ENCODE measurements at regions not wholly inside any gene's neighbourhood (a gene's known extent, or its start where the extent isn't known, plus 50 kb on each side); places are given as distances from the start of the nearest gene placed in this dataset.

DNA sequence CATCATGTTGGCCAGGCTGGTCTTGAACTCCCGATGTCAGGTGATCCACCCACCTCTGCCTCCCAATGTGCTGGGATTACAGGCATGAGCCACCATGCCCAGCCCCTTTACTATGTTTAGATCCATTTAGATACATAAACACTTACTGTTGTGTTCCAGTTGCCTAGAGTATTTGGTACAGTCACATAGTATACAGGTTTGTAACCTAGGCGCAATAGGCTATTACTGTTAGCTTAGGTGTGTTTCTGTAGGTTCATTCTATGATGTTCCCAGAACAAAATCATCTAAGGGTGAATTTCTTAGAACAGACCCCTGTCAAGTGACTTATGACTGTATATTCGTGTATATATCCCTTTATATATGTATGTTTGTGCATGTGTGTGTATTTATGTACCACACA is 61.8 kb downstream of the MYCN start:
- no peaks in the 10 kb centered on the region for H3K9me3 Mint-ChIP-seq
- no peaks in the 10 kb centered on the region for H3K36me3 Mint-ChIP-seq (ENCODE audit: low read depth)
- no peaks in the 10 kb centered on the region for H3K4me1 Mint-ChIP-seq
- intact Hi-C loops (cut with micrococcal nuclease): no loop called here
- H3K27me3 Mint-ChIP-seq: peaks cover 14% of the 10 kb centered on the region
- DNase-seq: no peak
- no peak for ATAC-seq (ENCODE audit: low read depth)
- ChIA-PET POLR2A (no interaction called here), CTCF (no interaction called here)
- TF ChIP-seq CTCF (IDR thresholded peaks at IDR 0.05): no peak
- H3K4me3 Mint-ChIP-seq: no peak overlapping the region
- H3K27ac Mint-ChIP-seq: no peak overlapping the region

GRCh38 chr2:16000642-16001041 is 60.3 kb downstream of the MYCN start:
- POLR2A ChIA-PET: no interaction called here
- Mint-ChIP-seq H3K27me3 (peaks cover 17% of the 10 kb centered on the region), H3K9me3 (no peaks in the 10 kb centered on the region), H3K27ac (no peak overlapping the region), H3K4me3 (no peak overlapping the region), H3K4me1 (no peaks in the 10 kb centered on the region), H3K36me3 (ENCODE audit: low read depth) (no peaks in the 10 kb centered on the region)
- CTCF ChIA-PET: no interaction called here
- intact Hi-C loops (cut with micrococcal nuclease): no loop called here
- no peak for TF ChIP-seq CTCF (IDR thresholded peaks at IDR 0.05)
- ATAC-seq (ENCODE audit: low read depth) (no peak), DNase-seq (no peak)

GRCh38 chr2:15999596-16000469 is 59.5 kb downstream of the MYCN start:
- ATAC-seq (ENCODE audit: low read depth) (no peak), DNase-seq (no peak)
- ChIA-PET POLR2A (no interaction called here), CTCF (no interaction called here)
- intact Hi-C loops (cut with micrococcal nuclease): no loop called here
- TF ChIP-seq CTCF (IDR thresholded peaks at IDR 0.05): no peak
- Mint-ChIP-seq H3K27me3 (peaks cover 12% of the 10 kb centered on the region), H3K4me1 (no peaks in the 10 kb centered on the region), H3K27ac (no peak overlapping the region), H3K4me3 (no peak overlapping the region), H3K36me3 (ENCODE audit: low read depth) (no peaks in the 10 kb centered on the region), H3K9me3 (no peaks in the 10 kb centered on the region)

DNA sequence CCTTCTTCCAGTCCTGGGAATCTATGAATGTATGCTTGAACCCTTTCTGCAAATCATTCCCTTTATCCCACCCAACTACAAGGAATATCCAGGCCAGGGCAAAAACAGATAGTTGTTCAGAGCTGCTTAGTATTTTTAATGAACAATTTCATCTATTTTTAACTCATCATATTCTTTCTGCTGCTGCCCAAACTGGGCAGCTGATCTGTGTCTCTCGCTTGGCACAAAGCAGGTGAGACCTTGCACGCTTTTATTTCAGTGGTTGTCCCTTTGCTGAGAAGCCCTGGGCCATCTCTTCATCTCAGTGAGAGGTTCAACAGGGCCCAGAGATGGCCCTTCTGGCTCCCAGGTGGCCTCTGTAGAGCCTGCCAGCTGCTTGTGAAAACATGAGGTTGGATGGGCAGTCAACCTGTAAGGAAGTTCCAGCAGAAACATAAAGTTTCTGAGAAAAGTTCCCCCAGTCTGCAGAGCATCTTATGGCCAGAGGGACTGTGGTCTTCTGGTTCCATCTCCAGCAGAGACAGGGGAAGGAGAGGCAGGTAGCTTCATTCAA is 57.5 kb downstream of the MYCN start:
- POLR2A ChIA-PET: no interaction called here
- ATAC-seq (ENCODE audit: low read depth) (no peak), DNase-seq (no peak)
- H3K27ac Mint-ChIP-seq: no peak overlapping the region
- no peaks in the 10 kb centered on the region for H3K9me3 Mint-ChIP-seq
- peaks cover 10% of the 10 kb centered on the region for H3K27me3 Mint-ChIP-seq
- H3K4me3 Mint-ChIP-seq: no peak overlapping the region
- TF ChIP-seq CTCF (IDR thresholded peaks at IDR 0.05): no peak
- intact Hi-C loops (cut with micrococcal nuclease): no loop called here
- no peaks in the 10 kb centered on the region for H3K36me3 Mint-ChIP-seq (ENCODE audit: low read depth)
- CTCF ChIA-PET: no interaction called here
- no peaks in the 10 kb centered on the region for H3K4me1 Mint-ChIP-seq

- CTCF ChIA-PET: no interaction called here
- Mint-ChIP-seq H3K27ac (no peak overlapping the region), H3K36me3 (ENCODE audit: low read depth) (no peaks in the 10 kb centered on the region), H3K9me3 (no peaks in the 10 kb centered on the region), H3K27me3 (peaks cover 10% of the 10 kb centered on the region), H3K4me1 (no peaks in the 10 kb centered on the region), H3K4me3 (no peak overlapping the region)
- intact Hi-C loops (cut with micrococcal nuclease): no loop called here
- POLR2A ChIA-PET: no interaction called here
- no peak for ATAC-seq (ENCODE audit: low read depth)
- no peak for TF ChIP-seq CTCF (IDR thresholded peaks at IDR 0.05)
- DNase-seq: no peak
Measured at GRCh38 chr2:15996536-15997423, 56.4 kb downstream of the MYCN start.

Data from activated B cell treated with CpG ODN at 0.5 μM for 24 hours (primary cell).